Liver (tissue), 3 donors: ENCODE measurements at regions not wholly inside any gene's neighbourhood (a gene's known extent, or its start where the extent isn't known, plus 50 kb on each side); places are given as distances from the start of the nearest gene placed in this dataset.

Experiments
- CTCF ChIP-seq: fragments of 150-350 bp; IDR thresholded peaks from 2 replicates; pipeline ENCODE4 v1.5.1; 2017; ENCODE audit warnings: improper control_type of control experiment, low read depth, low read length; ENCODE audit not compliant: missing input control
- RAD21 ChIP-seq, 2 donors: IDR thresholded peaks; 2 replicates each; pipeline ENCODE4 v1.6.1; 2016; ENCODE audit warnings: antibody characterized with exemption in 2 of 2, mild to moderate bottlenecking in 2 of 2
- REST ChIP-seq: IDR thresholded peaks from 2 replicates; pipeline ENCODE4 v1.6.1; 2016; ENCODE audit warnings: antibody characterized with exemption, mild to moderate bottlenecking
- donor health status: healthy.
- donor health status: healthy.

GRCh38 chr13:103935117-103935516 is 868.9 kb upstream of the SLC10A2 start:
- TF ChIP-seq CTCF (no peak), RAD21 (IDR thresholded peaks at IDR 0.05) (no peak), REST (no peak)
